IPS-20b (cell line): ENCODE measurements at regions not wholly inside any gene's neighbourhood (a gene's known extent, or its start where the extent isn't known, plus 50 kb on each side); places are given as distances from the start of the nearest gene placed in this dataset.

ENCODE experiments used
- H3K27ac ChIP-seq: one replicate; pipeline ENCODE4 v1.5.1; 2013; ENCODE audit warnings: low read length
- H3K27me3 ChIP-seq: 2 replicates; pipeline ENCODE4 v1.6.1; 2013; ENCODE audit warnings: mild to moderate bottlenecking, low read length, inconsistent platforms; ENCODE audit not compliant: insufficient read depth
- H3K36me3 ChIP-seq: 2 replicates; pipeline ENCODE4 v1.6.1; 2013; ENCODE audit warnings: low read depth, mild to moderate bottlenecking, inconsistent platforms, low read length, moderate library complexity; ENCODE audit not compliant: insufficient read depth
- H3K4me1 ChIP-seq: 2 replicates; pipeline ENCODE4 v1.6.1; 2013; ENCODE audit warnings: mild to moderate bottlenecking, control low read depth, inconsistent platforms, low read length, moderate library complexity; ENCODE audit not compliant: insufficient read depth
- H3K4me3 ChIP-seq: 2 replicates; pipeline ENCODE4 v1.5.1; 2013; ENCODE audit warnings: mild to moderate bottlenecking, low read length, inconsistent platforms
- H3K9ac ChIP-seq: 2 replicates; pipeline ENCODE4 v1.6.1; 2013; ENCODE audit warnings: low read depth, mild to moderate bottlenecking, inconsistent platforms, low read length, moderate library complexity
- H3K9me3 ChIP-seq: 2 replicates; pipeline ENCODE4 v1.6.1; 2013; ENCODE audit warnings: mild to moderate bottlenecking, low read depth, low read length, inconsistent platforms; ENCODE audit not compliant: insufficient read depth

DNA sequence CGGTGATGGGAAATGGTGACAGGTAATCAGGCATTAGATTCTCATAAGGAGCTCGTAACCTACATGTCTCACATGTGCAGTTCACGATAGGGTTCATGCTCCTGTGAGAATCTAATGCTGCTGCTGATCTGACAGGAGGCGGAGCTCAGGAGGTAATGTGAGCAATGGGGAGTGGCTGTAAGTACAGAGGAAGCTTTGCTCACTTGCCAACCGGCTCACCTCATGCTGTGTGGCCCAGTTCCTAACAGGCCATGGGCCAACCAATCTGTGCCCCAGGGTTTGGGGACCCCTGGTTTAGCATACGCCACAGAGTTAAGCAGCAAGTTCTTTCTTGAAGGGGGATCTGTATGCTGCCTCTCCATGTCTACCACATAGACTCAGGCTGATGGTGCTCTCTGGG, 133.1 kb downstream of the IQUB start:
- Histone ChIP-seq H3K4me1 (no peaks in the 10 kb centered on the region), H3K27ac (no peak overlapping the region), H3K9me3 (no peaks in the 10 kb centered on the region), H3K4me3 (no peak overlapping the region), H3K9ac (no peak overlapping the region), H3K27me3 (no peaks in the 10 kb centered on the region), H3K36me3 (no peaks in the 10 kb centered on the region)

DNA sequence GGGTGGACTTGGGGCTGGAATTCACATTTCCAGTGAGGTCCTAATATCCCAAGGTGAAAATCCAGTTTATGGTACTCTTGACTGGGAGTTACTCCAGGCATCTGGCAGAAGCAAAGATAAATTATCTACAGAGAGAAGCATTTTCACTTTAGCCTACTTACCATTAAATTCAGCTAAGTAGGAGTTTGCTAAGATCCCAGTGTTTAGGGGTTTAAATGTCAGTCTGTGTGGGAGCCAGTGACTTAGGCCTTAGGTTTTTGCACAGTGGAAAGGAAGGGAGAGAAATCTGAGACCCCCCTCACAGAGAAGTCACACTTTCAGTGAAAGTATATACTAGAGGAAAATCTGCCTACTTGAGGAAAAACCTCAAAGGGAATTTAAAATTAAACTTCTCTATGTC, 134.2 kb downstream of the IQUB start:
- Histone ChIP-seq H3K27me3 (no peaks in the 10 kb centered on the region), H3K27ac (no peak overlapping the region), H3K9me3 (no peaks in the 10 kb centered on the region), H3K36me3 (no peaks in the 10 kb centered on the region), H3K4me1 (no peaks in the 10 kb centered on the region), H3K4me3 (no peak overlapping the region), H3K9ac (no peak overlapping the region)

DNA sequence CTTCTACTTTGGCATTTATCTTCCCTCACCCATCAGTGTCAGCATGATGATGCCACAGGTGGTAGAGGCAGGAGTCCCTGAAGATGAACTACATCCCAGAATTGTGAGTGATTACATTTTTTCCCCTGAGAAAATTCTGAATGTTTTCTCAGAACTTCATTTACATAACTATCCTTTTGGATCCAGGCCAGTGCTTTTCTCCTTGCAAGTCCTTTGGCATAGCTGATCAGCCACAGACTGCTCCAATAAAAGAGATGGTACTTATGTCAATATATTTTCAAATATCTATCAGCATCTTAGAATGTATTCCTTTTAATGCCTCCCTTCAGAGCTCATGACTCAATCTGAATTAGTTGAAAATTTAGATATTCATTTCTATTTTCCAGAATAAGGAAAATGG, 135.5 kb downstream of the IQUB start:
- H3K27me3 ChIP-seq = no peaks in the 10 kb centered on the region
- no peaks in the 10 kb centered on the region for H3K9me3 ChIP-seq
- no peak overlapping the region for H3K4me3 ChIP-seq
- no peaks in the 10 kb centered on the region for H3K36me3 ChIP-seq
- H3K4me1 ChIP-seq = peaks cover 2% of the 10 kb centered on the region; the same call in 1 of the 2 replicates
- no peak overlapping the region for H3K9ac ChIP-seq
- H3K27ac ChIP-seq = no peak overlapping the region

DNA sequence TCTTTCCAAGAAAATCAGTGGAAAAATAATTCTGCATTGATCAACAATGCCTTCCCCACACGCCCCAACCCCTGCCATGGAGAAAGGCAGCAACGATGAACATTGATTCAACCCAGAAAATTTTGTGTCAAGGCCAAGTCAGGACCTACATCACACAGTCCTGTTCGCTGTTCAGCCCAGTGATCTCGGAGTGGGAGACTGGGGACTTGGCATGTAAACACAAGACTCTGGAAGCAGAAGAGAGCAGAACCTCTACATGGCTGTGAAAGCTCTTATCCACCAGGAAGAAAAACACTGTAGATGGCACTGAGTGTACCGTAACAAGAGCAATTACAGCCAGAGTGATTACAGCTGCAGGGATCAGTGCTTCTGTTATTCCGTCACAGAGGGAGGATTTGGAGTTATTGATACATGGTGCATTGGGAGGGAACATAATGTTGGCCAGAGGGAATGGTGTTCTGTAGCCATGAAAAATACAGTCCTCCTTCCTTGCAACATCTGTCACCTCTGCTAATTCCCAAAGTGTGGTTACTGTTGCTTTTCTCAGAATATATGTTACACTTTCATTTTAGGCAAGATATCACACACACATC, 136.6 kb downstream of the IQUB start:
- H3K27ac ChIP-seq = no peak overlapping the region
- H3K9me3 ChIP-seq = no peaks in the 10 kb centered on the region
- no peaks in the 10 kb centered on the region for H3K27me3 ChIP-seq

DNA sequence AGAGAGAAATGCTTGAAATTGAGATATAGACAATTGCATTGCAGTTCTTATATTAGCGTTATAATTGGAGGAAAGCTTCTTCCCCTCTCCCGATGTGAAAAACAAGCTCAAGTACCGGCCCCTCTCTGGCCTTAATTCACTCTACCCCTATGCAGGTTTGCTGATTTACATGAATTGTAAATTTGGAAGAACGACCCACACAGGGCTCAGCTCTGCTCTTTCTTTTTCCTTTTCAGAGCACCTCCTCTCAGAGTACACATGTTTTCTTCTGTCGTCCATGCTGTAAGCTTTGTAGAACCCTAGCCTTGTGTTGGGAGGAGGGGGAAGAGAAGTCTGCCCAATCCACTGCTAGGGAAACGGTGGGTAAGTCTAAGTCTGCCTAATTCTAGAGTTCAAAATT, 140.8 kb downstream of the IQUB start:
- Histone ChIP-seq H3K27ac (no peak overlapping the region), H3K9me3 (no peaks in the 10 kb centered on the region), H3K4me3 (no peak overlapping the region), H3K27me3 (no peaks in the 10 kb centered on the region), H3K4me1 (peaks cover 5% of the 10 kb centered on the region; the same call in 1 of the 2 replicates), H3K9ac (no peak overlapping the region), H3K36me3 (no peaks in the 10 kb centered on the region)

More for the DNA sequence above, 136.6 kb downstream of the IQUB start:
- H3K4me1 ChIP-seq = peaks cover 5% of the 10 kb centered on the region; the same call in 1 of the 2 replicates
- H3K9ac ChIP-seq = no peak overlapping the region
- no peak overlapping the region for H3K4me3 ChIP-seq
- H3K36me3 ChIP-seq = no peaks in the 10 kb centered on the region

DNA sequence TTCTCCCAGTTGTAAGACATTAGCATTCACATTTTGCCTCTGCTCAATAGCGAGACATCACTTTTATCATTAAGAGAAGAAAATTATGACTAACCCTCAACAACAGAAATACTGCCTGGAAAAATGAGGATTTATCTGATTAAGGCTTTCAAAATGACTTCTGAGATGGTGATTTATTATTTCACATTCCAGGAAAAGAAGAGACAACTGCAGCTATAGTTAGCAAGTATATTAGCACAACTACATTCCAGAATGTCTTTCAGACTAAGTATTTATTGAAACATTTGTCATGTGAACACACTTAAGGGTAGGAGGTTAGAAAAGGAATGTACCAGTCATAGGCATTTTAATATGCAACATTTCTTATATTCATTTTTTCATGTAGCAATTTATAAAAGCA, 162.0 kb downstream of the IQUB start:
- Histone ChIP-seq H3K27ac (no peak overlapping the region), H3K9ac (no peak overlapping the region), H3K9me3 (no peaks in the 10 kb centered on the region), H3K27me3 (no peaks in the 10 kb centered on the region), H3K36me3 (no peaks in the 10 kb centered on the region), H3K4me1 (no peaks in the 10 kb centered on the region), H3K4me3 (no peak overlapping the region)

DNA sequence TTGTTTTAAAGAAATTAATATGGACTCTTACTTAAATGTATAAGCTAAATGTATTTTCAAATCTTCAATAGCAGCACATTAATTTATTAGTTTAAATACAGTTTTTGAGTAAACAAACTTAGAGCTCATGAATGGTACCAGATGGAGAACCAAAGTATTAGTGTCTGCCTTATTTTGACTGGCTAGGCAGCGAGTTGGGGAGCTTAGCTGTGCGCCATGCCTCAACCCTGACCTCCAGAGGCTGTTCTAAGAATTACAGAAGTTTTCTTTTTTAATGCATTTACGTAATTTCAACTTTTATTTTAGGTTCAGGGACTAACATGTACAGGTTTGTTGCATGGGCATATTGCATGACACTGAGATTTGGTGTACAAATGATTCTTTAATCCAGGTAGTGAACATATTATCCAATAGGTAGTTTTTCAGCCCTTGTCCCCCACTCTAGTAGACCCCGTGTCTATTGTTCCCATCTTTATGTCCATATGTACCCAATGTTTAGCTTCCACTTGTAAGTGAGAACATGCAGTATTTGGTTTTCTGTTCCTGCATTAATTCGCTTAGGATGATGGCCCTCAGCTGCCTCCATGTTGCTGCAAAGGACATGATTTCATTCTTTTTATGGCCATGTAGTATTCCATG, 166.8 kb downstream of the IQUB start:
- H3K4me1 ChIP-seq = no peaks in the 10 kb centered on the region
- no peak overlapping the region for H3K9ac ChIP-seq
- no peaks in the 10 kb centered on the region for H3K27me3 ChIP-seq
- H3K36me3 ChIP-seq = no peaks in the 10 kb centered on the region
- no peaks in the 10 kb centered on the region for H3K9me3 ChIP-seq
- no peak overlapping the region for H3K4me3 ChIP-seq
- H3K27ac ChIP-seq = no peak overlapping the region

DNA sequence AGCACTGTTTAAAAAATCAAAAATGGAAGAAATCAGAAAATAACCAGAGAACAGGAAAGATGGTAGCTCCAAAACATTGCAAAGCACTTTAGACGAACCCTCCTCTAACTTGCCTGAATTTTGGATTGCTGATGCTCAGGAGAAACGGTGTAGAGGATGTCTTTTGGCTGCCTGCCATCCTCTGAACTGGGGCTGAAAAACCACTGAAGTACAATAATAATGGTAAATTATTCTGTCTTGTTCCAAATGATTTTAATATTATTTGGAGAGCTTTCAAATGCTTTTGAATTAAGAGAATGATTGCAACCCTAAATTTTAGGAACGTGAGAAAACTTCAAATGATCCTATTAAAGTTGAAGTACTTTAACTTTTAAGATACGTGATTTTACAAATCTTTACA, 167.3 kb upstream of the SLC13A1 start:
- Histone ChIP-seq H3K9ac (no peak overlapping the region), H3K36me3 (no peaks in the 10 kb centered on the region), H3K27ac (no peak overlapping the region), H3K4me3 (no peak overlapping the region), H3K27me3 (no peaks in the 10 kb centered on the region), H3K4me1 (no peaks in the 10 kb centered on the region), H3K9me3 (no peaks in the 10 kb centered on the region)

DNA sequence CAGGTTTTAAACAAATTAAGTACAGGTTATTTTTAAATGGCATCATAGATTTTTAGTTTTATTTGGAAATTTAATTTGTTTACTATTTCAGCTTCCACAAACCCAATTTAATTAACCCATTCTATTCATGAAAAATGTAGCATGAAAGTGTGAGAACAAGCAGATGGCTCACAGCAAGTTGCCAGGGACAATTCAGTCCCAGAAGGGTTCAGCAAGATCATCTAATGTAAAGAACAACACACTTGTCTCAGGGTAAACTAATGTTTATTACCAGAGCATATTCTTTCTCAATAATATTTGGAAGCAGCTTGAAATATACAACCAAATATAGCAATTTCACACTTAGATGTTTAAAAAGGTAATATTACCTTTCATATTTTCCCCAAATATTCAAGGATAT, 166.9 kb upstream of the SLC13A1 start:
- H3K4me3 ChIP-seq = no peak overlapping the region
- H3K4me1 ChIP-seq = no peaks in the 10 kb centered on the region
- H3K27ac ChIP-seq = no peak overlapping the region

DNA sequence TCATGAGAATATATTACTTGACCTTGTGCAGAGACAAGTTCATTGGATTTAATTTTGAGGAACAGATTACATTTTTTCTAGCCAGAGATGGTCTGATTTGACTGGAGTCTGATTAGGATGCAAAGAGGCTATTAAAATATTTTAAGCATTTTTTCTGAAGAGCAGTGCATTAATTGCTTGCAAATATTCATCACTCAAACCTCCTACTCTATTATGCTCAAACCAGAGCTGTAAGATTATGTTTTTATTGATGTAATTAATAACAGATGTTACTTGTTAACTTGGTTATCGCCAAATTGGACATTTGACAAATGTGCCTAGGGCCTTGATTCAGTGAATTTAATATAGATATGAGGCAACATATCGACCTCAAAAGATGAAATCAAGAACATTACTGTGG, 160.9 kb upstream of the SLC13A1 start:
- Histone ChIP-seq H3K27me3 (no peaks in the 10 kb centered on the region), H3K9ac (no peak overlapping the region), H3K4me3 (no peak overlapping the region), H3K4me1 (peaks cover 5% of the 10 kb centered on the region; the same call in 1 of the 2 replicates), H3K36me3 (no peaks in the 10 kb centered on the region), H3K27ac (no peak overlapping the region), H3K9me3 (no peaks in the 10 kb centered on the region)

More for the DNA sequence above, 166.9 kb upstream of the SLC13A1 start:
- H3K36me3 ChIP-seq = no peaks in the 10 kb centered on the region
- H3K9me3 ChIP-seq = no peaks in the 10 kb centered on the region
- no peaks in the 10 kb centered on the region for H3K27me3 ChIP-seq
- no peak overlapping the region for H3K9ac ChIP-seq

DNA sequence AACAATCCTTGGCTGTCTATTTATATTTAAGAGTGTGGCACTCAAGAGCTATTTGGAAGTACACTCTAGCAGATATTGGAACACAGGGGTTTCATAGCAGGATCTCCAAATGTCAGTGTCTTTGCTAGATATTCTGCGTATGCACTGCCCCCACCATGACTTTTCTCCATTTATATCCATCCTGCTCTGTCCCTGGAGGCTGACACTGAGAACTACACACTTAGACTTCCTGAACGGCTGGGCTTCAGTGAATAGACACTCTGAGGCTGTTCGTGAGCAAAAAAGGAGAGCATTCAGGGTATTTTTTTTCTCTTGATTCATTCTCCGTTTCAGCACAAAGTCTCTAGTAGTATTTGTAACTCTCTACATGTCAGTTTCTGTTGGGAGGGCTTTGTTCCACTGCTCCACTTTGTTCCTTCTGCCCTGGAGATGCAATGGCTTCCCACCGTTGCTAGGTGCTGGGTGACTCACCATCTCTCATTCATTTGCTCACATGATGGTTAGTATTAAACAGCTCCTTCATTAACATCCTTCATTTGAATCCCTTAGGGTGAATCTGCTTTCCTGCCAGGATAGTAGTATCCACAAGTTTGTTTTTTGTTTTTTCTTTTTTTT, 155.9 kb upstream of the SLC13A1 start:
- Histone ChIP-seq H3K9me3 (no peaks in the 10 kb centered on the region), H3K27me3 (no peaks in the 10 kb centered on the region), H3K27ac (no peak overlapping the region), H3K4me1 (peaks cover 7% of the 10 kb centered on the region; the same call in 1 of the 2 replicates), H3K36me3 (no peaks in the 10 kb centered on the region), H3K4me3 (no peak overlapping the region; the same call in 1 of the 2 replicates), H3K9ac (no peak overlapping the region)

DNA sequence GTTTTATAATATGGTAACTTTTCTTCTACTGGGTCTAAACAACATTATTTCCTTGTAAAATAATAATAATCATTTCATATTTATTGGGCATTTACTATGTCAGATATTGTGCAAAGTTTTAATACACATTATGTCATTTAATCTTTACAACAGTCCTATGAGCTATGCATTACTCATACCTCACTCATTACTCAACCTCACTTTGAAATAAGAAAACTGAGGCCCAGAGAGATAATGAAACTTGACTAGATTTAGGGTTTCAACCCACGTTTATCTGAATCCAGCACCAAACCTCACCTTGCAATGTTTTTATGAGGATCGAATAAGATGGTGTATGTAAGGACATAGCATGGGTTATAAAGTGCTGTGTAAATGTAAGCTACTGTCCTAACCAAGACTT, 153.2 kb upstream of the SLC13A1 start:
- no peak overlapping the region for H3K27ac ChIP-seq
- H3K27me3 ChIP-seq = no peaks in the 10 kb centered on the region
- no peak overlapping the region for H3K9ac ChIP-seq
- H3K9me3 ChIP-seq = no peaks in the 10 kb centered on the region
- peaks cover 7% of the 10 kb centered on the region; the same call in 1 of the 2 replicates for H3K4me1 ChIP-seq
- no peak overlapping the region for H3K4me3 ChIP-seq
- H3K36me3 ChIP-seq = no peaks in the 10 kb centered on the region
